ENCODE measurements at regions not wholly inside any gene's neighbourhood (a gene's known extent, or its start where the extent isn't known, plus 50 kb on each side); places are given as distances from the start of the nearest gene placed in this dataset.

DNA sequence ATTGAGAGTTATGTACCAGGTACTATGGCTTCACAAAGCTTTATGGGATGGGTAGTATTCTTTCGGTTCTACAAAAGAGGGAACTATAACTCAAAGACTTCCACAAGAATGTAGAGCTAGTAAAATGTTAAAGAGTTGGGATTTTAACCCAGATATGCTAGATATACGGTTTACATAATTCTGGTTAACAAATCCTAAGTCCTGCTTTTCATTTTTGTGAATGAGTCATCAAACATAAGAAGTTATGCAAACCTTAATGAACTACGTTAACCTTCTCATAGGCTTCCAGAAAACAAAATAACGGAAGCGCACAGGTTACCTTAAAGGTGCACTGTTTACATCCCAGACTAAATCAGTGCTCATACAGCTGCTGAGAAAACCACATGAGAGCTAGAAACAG is 1049.3 kb downstream of the MCTP2 start:
- intact Hi-C loops (cut with DNase I), result no loop called here

GRCh38 chr15:95281470-95281869 is 1049.0 kb upstream of the NR2F2 start:
- Histone ChIP-seq H3K4me1 (no peaks in the 10 kb centered on the region), H3K36me3 (no peaks in the 10 kb centered on the region), H3K9me3 (no peaks in the 10 kb centered on the region), H3K27me3 (ENCODE audit: low read depth) (no peaks in the 10 kb centered on the region), H3K27ac (no peak overlapping the region), H3K4me3 (no peak overlapping the region)
- intact Hi-C loops (cut with DNase I), result no loop called here
- DNase-seq, result no peak
- no peak for ATAC-seq
- TF ChIP-seq CTCF (IDR thresholded peaks at IDR 0.05), result no peak

More for the DNA sequence above, 1049.3 kb downstream of the MCTP2 start:
- Histone ChIP-seq H3K27me3 (ENCODE audit: low read depth) (no peaks in the 10 kb centered on the region), H3K4me1 (no peaks in the 10 kb centered on the region), H3K27ac (no peak overlapping the region), H3K36me3 (no peaks in the 10 kb centered on the region), H3K9me3 (no peaks in the 10 kb centered on the region), H3K4me3 (no peak overlapping the region)
- no peak for TF ChIP-seq CTCF (IDR thresholded peaks at IDR 0.05)
- DNase-seq (no peak), ATAC-seq (no peak)

- no peak for TF ChIP-seq CTCF (IDR thresholded peaks at IDR 0.05)
- H3K9me3 ChIP-seq, result no peaks in the 10 kb centered on the region
- DNase-seq (no peak), ATAC-seq (no peak)
- no peak overlapping the region for H3K4me3 ChIP-seq
- no peaks in the 10 kb centered on the region for H3K4me1 ChIP-seq
- no peaks in the 10 kb centered on the region for H3K36me3 ChIP-seq
- intact Hi-C loops (cut with DNase I), result no loop called here
- no peaks in the 10 kb centered on the region for H3K27me3 ChIP-seq (ENCODE audit: low read depth)
- no peak overlapping the region for H3K27ac ChIP-seq
Measured at GRCh38 chr15:95284492-95284891, 1046.0 kb upstream of the NR2F2 start.

- Histone ChIP-seq H3K9me3 (no peaks in the 10 kb centered on the region), H3K36me3 (no peaks in the 10 kb centered on the region), H3K4me3 (no peak overlapping the region), H3K4me1 (no peaks in the 10 kb centered on the region), H3K27ac (no peak overlapping the region), H3K27me3 (ENCODE audit: low read depth) (no peaks in the 10 kb centered on the region)
- ATAC-seq (no peak), DNase-seq (no peak)
- intact Hi-C loops (cut with DNase I), result no loop called here
- TF ChIP-seq CTCF (IDR thresholded peaks at IDR 0.05), result no peak
Measured at GRCh38 chr15:95284933-95285421, 1045.5 kb upstream of the NR2F2 start.

DNA sequence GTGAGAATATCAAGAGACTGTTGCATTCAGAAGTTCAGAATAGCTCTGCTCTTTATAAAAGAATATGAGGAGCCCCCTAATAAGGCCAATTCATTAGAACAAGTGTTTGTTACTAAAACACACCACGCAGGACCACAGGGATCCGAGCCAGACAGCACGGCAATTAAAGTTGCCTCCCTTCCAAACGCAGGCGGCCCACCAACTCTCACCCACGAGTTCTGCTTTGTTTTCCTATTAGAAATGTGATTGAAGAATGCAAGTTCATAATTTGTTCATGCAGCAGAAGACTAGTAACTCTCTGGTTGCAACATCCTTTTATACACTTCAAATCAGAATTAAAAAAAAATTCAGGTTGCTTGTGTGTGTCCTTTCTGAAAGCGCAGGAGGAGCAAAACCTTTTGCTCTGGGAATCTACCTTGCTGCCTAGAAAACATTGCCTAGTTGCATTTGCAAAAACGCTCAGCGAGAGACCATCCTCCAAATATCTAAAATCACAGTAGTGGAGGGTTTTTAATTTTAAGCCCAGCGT is 1044.1 kb upstream of the NR2F2 start:
- Histone ChIP-seq H3K36me3 (no peaks in the 10 kb centered on the region), H3K4me1 (no peaks in the 10 kb centered on the region), H3K27me3 (ENCODE audit: low read depth) (no peaks in the 10 kb centered on the region), H3K4me3 (no peak overlapping the region), H3K27ac (peak overlapping the region; percentile 37), H3K9me3 (no peaks in the 10 kb centered on the region)
- TF ChIP-seq CTCF (IDR thresholded peaks at IDR 0.05), result no peak
- ATAC-seq, result no peak
- intact Hi-C loops (cut with DNase I), result no loop called here
- no peak for DNase-seq

DNA sequence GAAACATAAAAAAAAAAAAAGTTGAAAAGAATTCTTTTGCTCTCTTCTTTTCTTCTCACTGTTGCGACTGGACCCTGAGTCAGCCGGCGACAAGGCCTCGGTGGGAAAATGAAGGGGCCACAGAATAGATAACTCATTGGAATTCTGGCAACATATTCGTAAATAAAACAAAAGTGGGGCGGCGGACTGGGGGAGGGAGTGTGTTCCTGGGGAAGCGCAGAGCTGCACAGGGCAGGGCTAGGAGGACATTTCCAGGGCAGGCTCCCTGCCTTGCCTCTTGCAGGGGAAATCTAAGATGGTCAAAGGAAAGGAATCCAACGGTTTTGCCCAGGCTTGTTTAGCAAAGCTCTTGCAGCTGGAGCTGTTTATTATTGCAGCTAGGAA is 1042.8 kb upstream of the NR2F2 start:
- no peak overlapping the region for H3K4me3 ChIP-seq
- intact Hi-C loops (cut with DNase I), result no loop called here
- H3K9me3 ChIP-seq, result no peaks in the 10 kb centered on the region
- no peaks in the 10 kb centered on the region for H3K27me3 ChIP-seq (ENCODE audit: low read depth)
- no peak for ATAC-seq
- peak overlapping the region; percentile 54 for H3K27ac ChIP-seq
- no peaks in the 10 kb centered on the region for H3K36me3 ChIP-seq
- TF ChIP-seq CTCF (IDR thresholded peaks at IDR 0.05), result no peak
- H3K4me1 ChIP-seq, result no peaks in the 10 kb centered on the region
- DNase-seq, result no peak

All from lower lobe of right lung (tissue), 2 donors.